BE2C (cell line): ENCODE measurements at regions not wholly inside any gene's neighbourhood (a gene's known extent, or its start where the extent isn't known, plus 50 kb on each side); places are given as distances from the start of the nearest gene placed in this dataset.

Experiments
- DNase-seq: peaks from one replicate; pipeline ENCODE4 v3.0.0-alpha.2; 2020
- H3K27me3 ChIP-seq: fragments of 250-450 bp; sonication (Bioruptor Pico); 2 replicates; pipeline ENCODE4 v1.5.1; 2020; ENCODE audit warnings: mild to moderate bottlenecking
- H3K36me3 ChIP-seq: fragments of 250-450 bp; sonication (Bioruptor Pico); 2 replicates; pipeline ENCODE4 v1.5.1; 2020; ENCODE audit warnings: mild to moderate bottlenecking
- H3K4me1 ChIP-seq: fragments of 250-450 bp; sonication (Bioruptor Pico); 2 replicates; pipeline ENCODE4 v1.5.1; 2020
- H3K4me3 ChIP-seq: 2 replicates; pipeline ENCODE4 v1.5.1; 2011; ENCODE audit warnings: low read depth, low read length
- H3K9me3 ChIP-seq: fragments of 250-450 bp; sonication (Bioruptor Pico); 2 replicates; pipeline ENCODE4 v1.5.1; 2020
- CTCF ChIP-seq: IDR thresholded peaks from 2 replicates; pipeline ENCODE4 v1.5.1; 2012; ENCODE audit warnings: mild to moderate bottlenecking, low read depth, low read length

- Histone ChIP-seq H3K36me3 (no peaks in the 10 kb centered on the region), H3K27me3 (no peaks in the 10 kb centered on the region), H3K4me3 (no peak overlapping the region), H3K4me1 (no peaks in the 10 kb centered on the region), H3K9me3 (no peaks in the 10 kb centered on the region)
- no peak for DNase-seq
- no peak for TF ChIP-seq CTCF
Observed at GRCh38 chr5:2505217-2505616, 246.3 kb downstream of the IRX2 start.

- Histone ChIP-seq H3K4me3 (no peak overlapping the region), H3K9me3 (no peaks in the 10 kb centered on the region), H3K4me1 (no peaks in the 10 kb centered on the region), H3K36me3 (no peaks in the 10 kb centered on the region), H3K27me3 (no peaks in the 10 kb centered on the region)
- no peak for DNase-seq
- TF ChIP-seq CTCF: no peak
Observed at GRCh38 chr5:2502970-2503594, 248.4 kb downstream of the IRX2 start.

- no peaks in the 10 kb centered on the region for H3K9me3 ChIP-seq
- no peak for TF ChIP-seq CTCF
- no peaks in the 10 kb centered on the region for H3K4me1 ChIP-seq
- DNase-seq: no peak
- no peak overlapping the region for H3K4me3 ChIP-seq
- H3K27me3 ChIP-seq: no peaks in the 10 kb centered on the region
- H3K36me3 ChIP-seq: no peaks in the 10 kb centered on the region
Observed at GRCh38 chr5:2499917-2500316, 251.6 kb downstream of the IRX2 start.

GRCh38 chr5:2496891-2497290 lies 254.6 kb downstream of the IRX2 start:
- Histone ChIP-seq H3K36me3 (no peaks in the 10 kb centered on the region), H3K4me3 (no peak overlapping the region), H3K27me3 (no peaks in the 10 kb centered on the region), H3K4me1 (no peaks in the 10 kb centered on the region), H3K9me3 (peaks cover 4% of the 10 kb centered on the region; the same call in 1 of the 2 replicates)
- DNase-seq: no peak
- TF ChIP-seq CTCF: no peak

- H3K27me3 ChIP-seq: no peaks in the 10 kb centered on the region
Observed at GRCh38 chr5:2496126-2496525, 255.4 kb downstream of the IRX2 start.

More at GRCh38 chr5:2496126-2496525, 255.4 kb downstream of the IRX2 start:
- Histone ChIP-seq H3K36me3 (no peaks in the 10 kb centered on the region), H3K4me3 (no peak overlapping the region), H3K4me1 (no peaks in the 10 kb centered on the region), H3K9me3 (peaks cover 4% of the 10 kb centered on the region; the same call in 1 of the 2 replicates)
- no peak for TF ChIP-seq CTCF
- no peak for DNase-seq
